BJ (cell line): ENCODE measurements at regions not wholly inside any gene's neighbourhood (a gene's known extent, or its start where the extent isn't known, plus 50 kb on each side); places are given as distances from the start of the nearest gene placed in this dataset.

Experiments used
- CTCF ChIA-PET: fragments of 350-600 bp; formaldehyde crosslinking; extraction: SDS; loops from one replicate; lab custom pipeline; 2021; ENCODE audit warnings: antibody characterized with exemption, inconsistent platforms; lab: Yijun Ruan, JAX
- POLR2A ChIA-PET: fragments of 300-600 bp; sonication (Branson Sonifier 250); formaldehyde crosslinking; extraction: SDS; loops from one replicate; lab custom pipeline; 2021; ENCODE audit warnings: antibody characterized with exemption; lab: Charles Lee
- DNase-seq: peaks from one replicate; pipeline ENCODE4 v3.0.0-alpha.2; 2011; ENCODE audit warnings: low read depth
- H3K27me3 ChIP-seq: 2 replicates; pipeline ENCODE4 v1.6.0; 2011; ENCODE audit warnings: low read length; ENCODE audit not compliant: control insufficient read depth, insufficient read depth
- H3K36me3 ChIP-seq: 2 replicates; pipeline ENCODE4 v1.5.1; 2011; ENCODE audit warnings: low read length; ENCODE audit not compliant: control insufficient read depth, insufficient read depth
- H3K4me3 ChIP-seq: 2 replicates; pipeline ENCODE4 v1.5.1; 2011; ENCODE audit warnings: low read depth, mild to moderate bottlenecking, control low read depth, low read length
- TF ChIP-seq, protein P1 (sequence below): IDR thresholded peaks from 2 replicates; pipeline ENCODE4 v1.5.1; 2011; ENCODE audit warnings: low read depth, mild to moderate bottlenecking, control low read depth, inconsistent platforms, low read length, moderate library complexity; ENCODE audit not compliant: insufficient read depth

DNA sequence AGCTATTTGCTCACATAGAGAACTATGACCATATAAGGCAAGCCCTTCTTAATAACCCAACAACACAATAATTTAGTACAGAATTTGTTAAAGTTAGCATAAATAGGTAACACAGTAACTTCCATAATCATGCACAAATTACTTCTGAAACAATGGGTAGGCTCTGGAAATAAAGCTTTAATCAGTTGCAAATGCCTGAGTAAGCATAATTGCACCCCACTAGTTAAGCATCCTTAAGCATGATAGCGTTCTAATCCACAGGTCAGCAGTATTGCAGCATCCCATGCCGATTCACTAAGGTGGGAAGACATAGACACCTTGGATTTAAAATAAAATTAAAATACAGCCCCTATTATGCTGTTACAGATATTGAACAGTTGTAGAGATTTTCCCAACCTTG lies 161.7 kb downstream of the DHX15 start:
- no peaks in the 10 kb centered on the region for H3K27me3 ChIP-seq
- CTCF ChIA-PET, result interaction anchor here (0.6 to 2.7 kb wide), 2 partner anchors 278 to 489 kb away, joined by 3 to 6 read pairs; no protein-coding TSS in a partner anchor
- no peaks in the 10 kb centered on the region for H3K36me3 ChIP-seq
- TF ChIP-seq, protein P1, sequence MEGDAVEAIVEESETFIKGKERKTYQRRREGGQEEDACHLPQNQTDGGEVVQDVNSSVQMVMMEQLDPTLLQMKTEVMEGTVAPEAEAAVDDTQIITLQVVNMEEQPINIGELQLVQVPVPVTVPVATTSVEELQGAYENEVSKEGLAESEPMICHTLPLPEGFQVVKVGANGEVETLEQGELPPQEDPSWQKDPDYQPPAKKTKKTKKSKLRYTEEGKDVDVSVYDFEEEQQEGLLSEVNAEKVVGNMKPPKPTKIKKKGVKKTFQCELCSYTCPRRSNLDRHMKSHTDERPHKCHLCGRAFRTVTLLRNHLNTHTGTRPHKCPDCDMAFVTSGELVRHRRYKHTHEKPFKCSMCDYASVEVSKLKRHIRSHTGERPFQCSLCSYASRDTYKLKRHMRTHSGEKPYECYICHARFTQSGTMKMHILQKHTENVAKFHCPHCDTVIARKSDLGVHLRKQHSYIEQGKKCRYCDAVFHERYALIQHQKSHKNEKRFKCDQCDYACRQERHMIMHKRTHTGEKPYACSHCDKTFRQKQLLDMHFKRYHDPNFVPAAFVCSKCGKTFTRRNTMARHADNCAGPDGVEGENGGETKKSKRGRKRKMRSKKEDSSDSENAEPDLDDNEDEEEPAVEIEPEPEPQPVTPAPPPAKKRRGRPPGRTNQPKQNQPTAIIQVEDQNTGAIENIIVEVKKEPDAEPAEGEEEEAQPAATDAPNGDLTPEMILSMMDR, result no peak
- POLR2A ChIA-PET, result no interaction called here
- no peak overlapping the region for H3K4me3 ChIP-seq
- no peak for DNase-seq

DNA sequence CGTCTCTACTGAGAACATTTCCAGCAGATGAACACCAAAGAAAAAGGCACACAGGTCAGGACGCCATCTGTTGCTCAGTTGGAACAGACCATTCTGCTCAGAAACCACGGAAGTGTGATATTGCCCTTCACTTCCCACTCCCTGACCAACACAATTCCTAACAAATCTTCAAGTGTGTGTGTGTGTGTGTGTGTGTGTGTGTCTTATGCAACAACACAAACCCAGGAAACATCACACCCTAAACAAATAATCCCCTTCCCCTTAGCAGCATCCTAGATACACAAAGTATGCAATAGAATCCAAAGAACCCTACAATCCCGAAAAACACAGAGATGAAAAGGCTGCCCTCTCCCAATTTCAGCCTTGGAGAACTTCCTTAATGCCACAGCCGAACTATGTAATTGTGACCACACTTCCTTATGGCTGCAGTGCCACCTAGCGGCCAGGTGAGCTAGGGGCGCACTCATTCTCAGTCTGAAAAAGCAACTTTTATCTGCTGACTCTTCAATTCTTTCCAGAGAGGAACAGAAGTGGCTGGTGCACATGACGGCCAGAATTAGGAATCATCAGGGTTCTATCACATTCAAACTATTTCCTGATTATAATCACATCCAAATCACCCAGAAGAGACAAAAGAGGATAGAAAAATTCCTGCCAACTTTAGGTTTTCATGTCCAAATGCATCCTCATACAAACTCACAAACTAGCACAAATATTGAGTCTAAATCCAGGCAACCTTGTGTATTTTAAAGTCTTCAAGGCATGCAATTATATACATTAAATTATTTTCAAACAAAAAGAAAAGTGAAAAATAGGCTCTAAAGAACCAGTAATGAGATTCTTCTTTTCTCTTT lies 164.9 kb downstream of the DHX15 start:
- Histone ChIP-seq H3K27me3 (no peaks in the 10 kb centered on the region), H3K36me3 (no peaks in the 10 kb centered on the region), H3K4me3 (no peak overlapping the region)
- CTCF ChIA-PET, result interaction anchor here (0.6 to 2.5 kb wide), 11 partner anchors 9 to 741 kb away, joined by 3 to 15 read pairs (median 4); no protein-coding TSS in a partner anchor
- POLR2A ChIA-PET, result no interaction called here
- TF ChIP-seq, protein P1, result peak; percentile 90
- peak; percentile 6 for DNase-seq

DNA sequence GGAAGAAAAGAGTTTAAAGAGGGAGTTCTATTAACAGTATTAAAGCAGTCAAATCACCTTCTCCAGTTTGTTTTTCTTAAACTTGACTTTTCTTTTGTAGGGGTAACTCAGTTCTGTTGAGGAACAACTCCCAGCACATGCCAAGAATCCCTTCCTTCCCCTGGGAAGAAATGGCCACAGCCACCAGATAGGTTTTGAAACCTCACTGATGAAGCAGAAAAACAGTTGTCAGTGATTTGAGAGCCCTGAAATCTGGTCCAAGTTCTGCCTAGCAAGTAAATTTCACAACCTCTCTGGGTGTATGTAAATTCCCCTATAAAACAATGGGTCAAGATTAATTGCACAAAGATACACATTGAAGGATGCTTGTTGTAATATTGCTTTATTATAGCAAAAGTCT lies 167.1 kb downstream of the DHX15 start:
- Histone ChIP-seq H3K4me3 (no peak overlapping the region), H3K36me3 (no peaks in the 10 kb centered on the region), H3K27me3 (no peaks in the 10 kb centered on the region)
- no peak for DNase-seq
- ChIA-PET CTCF (interaction anchor here (1.6 to 2.5 kb wide), 2 partner anchors 735 to 736 kb away, joined by 7 to 15 read pairs; no protein-coding TSS in a partner anchor), POLR2A (no interaction called here)
- TF ChIP-seq, protein P1, result no peak

DNA sequence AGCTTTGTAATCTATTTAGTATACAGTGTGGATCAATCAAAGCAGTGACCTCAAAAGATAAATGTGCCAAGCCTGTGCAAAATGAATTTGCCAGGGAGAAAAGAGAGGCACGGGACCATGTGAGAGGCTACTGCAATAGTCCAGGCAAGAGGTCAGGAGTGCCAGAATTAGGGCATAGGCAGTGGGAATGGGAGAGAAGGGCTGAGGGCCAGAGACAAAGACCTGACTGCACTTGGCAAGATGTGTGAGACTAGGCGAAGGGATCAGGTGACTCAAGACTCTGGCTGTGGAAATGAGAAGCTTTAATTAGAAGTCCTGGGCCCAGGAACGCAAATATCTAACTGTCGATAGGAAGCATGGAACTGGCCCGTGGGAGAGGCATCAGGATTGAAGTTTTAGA lies 168.1 kb downstream of the DHX15 start:
- ChIA-PET CTCF (interaction anchor here (1.6 kb wide), 1 partner anchor 735 kb away, joined by 7 read pairs; no protein-coding TSS in a partner anchor), POLR2A (no interaction called here)
- H3K4me3 ChIP-seq, result no peak overlapping the region
- no peaks in the 10 kb centered on the region for H3K36me3 ChIP-seq
- TF ChIP-seq, protein P1, result no peak
- DNase-seq, result no peak
- H3K27me3 ChIP-seq, result no peaks in the 10 kb centered on the region

DNA sequence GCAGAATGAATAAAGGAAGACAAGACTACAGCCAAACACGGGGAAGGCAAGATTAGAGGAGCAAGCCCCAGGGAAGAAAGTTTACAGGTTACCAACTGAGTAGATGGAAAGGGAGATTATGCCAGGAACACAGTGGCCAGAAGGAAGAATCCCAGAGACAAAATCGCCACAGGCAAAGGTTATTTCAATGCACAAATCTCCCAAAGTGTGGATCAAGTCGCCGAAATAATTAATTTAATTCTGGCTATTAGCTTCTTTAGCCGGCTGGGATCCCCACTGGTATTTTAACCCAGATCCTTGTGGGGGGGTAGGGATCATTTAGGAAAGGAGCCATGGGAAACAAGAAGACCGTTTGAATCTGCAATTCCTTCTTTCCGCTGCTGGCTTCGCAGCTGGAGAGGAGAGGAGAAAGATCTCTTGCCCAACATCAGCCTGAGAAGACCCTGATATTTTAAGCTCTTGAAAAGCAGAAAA lies 171.0 kb downstream of the DHX15 start:
- POLR2A ChIA-PET, result no interaction called here
- Histone ChIP-seq H3K4me3 (no peak overlapping the region), H3K36me3 (no peaks in the 10 kb centered on the region), H3K27me3 (no peaks in the 10 kb centered on the region)
- DNase-seq, result no peak
- CTCF ChIA-PET, result no interaction called here
- TF ChIP-seq, protein P1, result no peak
